Bronchial epithelial cell (primary cell): ENCODE measurements at regions not wholly inside any gene's neighbourhood (a gene's known extent, or its start where the extent isn't known, plus 50 kb on each side); places are given as distances from the start of the nearest gene placed in this dataset.

Source experiments
- DNase-seq: peaks from one replicate; pipeline ENCODE4 v3.0.0-alpha.2; 2010; ENCODE audit warnings: low read depth
- FAIRE-seq: peaks from 2 replicates; lab custom pipeline; 2011; peaks lifted over from hg19 to GRCh38; lab: Jason Lieb, UNC
- H3K27me3 ChIP-seq: 2 replicates; pipeline ENCODE4 v1.5.1; 2011; ENCODE audit warnings: low read length; ENCODE audit not compliant: control insufficient read depth, insufficient read depth
- H3K36me3 ChIP-seq: 2 replicates; pipeline ENCODE4 v1.5.1; 2011; ENCODE audit warnings: low read length; ENCODE audit not compliant: control insufficient read depth, insufficient read depth
- H3K4me3 ChIP-seq: 2 replicates; pipeline ENCODE4 v1.5.1; 2011; ENCODE audit warnings: mild to moderate bottlenecking, low read depth, low read length, control low read depth
- TF ChIP-seq, protein P1 (sequence below): IDR thresholded peaks from 2 replicates; pipeline ENCODE4 v1.5.1; 2011; ENCODE audit warnings: mild to moderate bottlenecking, moderate library complexity, low read length, control low read depth, inconsistent platforms; ENCODE audit not compliant: insufficient read depth, severe bottlenecking

DNA sequence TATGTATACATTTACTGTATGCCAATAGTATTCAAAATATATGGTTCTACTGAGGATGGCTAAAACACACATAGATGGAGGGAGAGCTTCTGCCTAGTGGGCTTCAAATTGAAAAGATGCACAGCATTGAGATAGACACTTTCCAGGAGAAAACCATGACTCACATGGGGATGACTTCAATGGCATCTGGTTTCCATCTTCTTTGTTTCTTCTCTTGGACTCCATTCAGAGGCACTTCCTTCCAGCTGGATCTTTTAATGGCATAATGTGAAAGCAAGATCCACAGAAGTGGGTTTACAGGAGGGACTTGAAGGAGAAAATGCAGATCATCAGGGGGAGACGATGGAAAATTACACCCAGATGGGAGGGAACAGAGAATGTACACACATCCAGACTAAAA, 84.9 kb downstream of the ZNF365 start:
- no peak for FAIRE-seq
- no peak overlapping the region for H3K4me3 ChIP-seq
- TF ChIP-seq, protein P1, sequence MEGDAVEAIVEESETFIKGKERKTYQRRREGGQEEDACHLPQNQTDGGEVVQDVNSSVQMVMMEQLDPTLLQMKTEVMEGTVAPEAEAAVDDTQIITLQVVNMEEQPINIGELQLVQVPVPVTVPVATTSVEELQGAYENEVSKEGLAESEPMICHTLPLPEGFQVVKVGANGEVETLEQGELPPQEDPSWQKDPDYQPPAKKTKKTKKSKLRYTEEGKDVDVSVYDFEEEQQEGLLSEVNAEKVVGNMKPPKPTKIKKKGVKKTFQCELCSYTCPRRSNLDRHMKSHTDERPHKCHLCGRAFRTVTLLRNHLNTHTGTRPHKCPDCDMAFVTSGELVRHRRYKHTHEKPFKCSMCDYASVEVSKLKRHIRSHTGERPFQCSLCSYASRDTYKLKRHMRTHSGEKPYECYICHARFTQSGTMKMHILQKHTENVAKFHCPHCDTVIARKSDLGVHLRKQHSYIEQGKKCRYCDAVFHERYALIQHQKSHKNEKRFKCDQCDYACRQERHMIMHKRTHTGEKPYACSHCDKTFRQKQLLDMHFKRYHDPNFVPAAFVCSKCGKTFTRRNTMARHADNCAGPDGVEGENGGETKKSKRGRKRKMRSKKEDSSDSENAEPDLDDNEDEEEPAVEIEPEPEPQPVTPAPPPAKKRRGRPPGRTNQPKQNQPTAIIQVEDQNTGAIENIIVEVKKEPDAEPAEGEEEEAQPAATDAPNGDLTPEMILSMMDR = no peak
- DNase-seq = no peak
- H3K27me3 ChIP-seq = no peaks in the 10 kb centered on the region
- H3K36me3 ChIP-seq = no peaks in the 10 kb centered on the region

- no peaks in the 10 kb centered on the region for H3K36me3 ChIP-seq
These were observed 85.3 kb downstream of the ZNF365 start for GRCh38 chr10:62459500-62459899.

DNA sequence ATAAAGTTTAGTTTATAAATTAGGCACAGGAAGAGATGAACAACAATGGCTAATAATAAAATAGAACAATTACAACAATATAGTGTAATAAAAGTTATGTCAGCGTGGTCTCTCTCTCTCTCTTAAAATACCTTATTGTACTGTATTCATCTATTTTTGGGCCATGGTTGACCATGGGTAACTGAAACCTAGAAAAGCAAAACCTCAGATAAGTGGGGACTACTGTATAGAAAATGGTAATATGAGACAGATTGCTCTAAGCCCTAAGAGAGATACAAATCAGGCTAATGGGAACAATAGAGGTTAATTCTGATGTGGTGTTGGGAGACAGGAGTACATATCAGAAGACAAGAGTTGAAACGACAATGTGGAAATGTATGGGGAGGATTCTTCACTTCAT, 86.2 kb downstream of the ZNF365 start:
- Histone ChIP-seq H3K4me3 (no peak overlapping the region), H3K27me3 (no peaks in the 10 kb centered on the region), H3K36me3 (no peaks in the 10 kb centered on the region)
- FAIRE-seq (no peak), DNase-seq (no peak)
- TF ChIP-seq, protein P1 = no peak

More at GRCh38 chr10:62459500-62459899, 85.3 kb downstream of the ZNF365 start:
- DNase-seq = no peak
- FAIRE-seq = no peak
- Histone ChIP-seq H3K27me3 (no peaks in the 10 kb centered on the region), H3K4me3 (no peak overlapping the region)
- TF ChIP-seq, protein P1 = no peak

DNA sequence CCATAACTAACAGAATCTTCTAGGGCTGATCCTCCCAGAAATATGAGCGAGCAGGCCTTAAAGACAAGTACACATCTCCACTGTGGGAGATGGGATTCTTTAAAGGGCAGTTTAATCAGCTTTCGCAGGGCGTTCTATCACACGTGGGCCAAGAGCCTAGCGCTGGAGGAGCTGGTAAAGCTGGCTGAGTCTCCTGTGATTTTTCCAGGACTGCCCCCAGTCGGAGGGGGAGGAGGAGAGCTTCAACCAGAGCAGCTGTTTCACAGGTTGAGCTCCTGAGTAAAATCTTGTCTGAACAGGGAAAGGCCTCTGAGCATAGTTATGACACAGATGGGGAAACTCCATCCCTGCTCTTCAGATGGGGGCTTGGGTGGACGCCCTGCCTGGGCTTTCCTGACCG, 87.0 kb downstream of the ZNF365 start:
- H3K4me3 ChIP-seq = no peak overlapping the region
- FAIRE-seq = no peak
- no peaks in the 10 kb centered on the region for H3K27me3 ChIP-seq
- H3K36me3 ChIP-seq = no peaks in the 10 kb centered on the region
- DNase-seq = no peak
- TF ChIP-seq, protein P1 = no peak

- TF ChIP-seq, protein P1 = no peak
- Histone ChIP-seq H3K4me3 (no peak overlapping the region), H3K36me3 (no peaks in the 10 kb centered on the region), H3K27me3 (no peaks in the 10 kb centered on the region)
- FAIRE-seq (no peak), DNase-seq (no peak)
These were observed 88.3 kb downstream of the ZNF365 start for GRCh38 chr10:62462461-62462860.

GRCh38 chr10:62463364-62463763, 89.2 kb downstream of the ZNF365 start:
- H3K27me3 ChIP-seq = no peaks in the 10 kb centered on the region
- no peak overlapping the region for H3K4me3 ChIP-seq
- H3K36me3 ChIP-seq = no peaks in the 10 kb centered on the region
- FAIRE-seq (no peak), DNase-seq (no peak)
- TF ChIP-seq, protein P1 = no peak
